Panc1 (cell line): ENCODE measurements at regions not wholly inside any gene's neighbourhood (a gene's known extent, or its start where the extent isn't known, plus 50 kb on each side); places are given as distances from the start of the nearest gene placed in this dataset.
"Not testable (repeated sequence)": the region's sequence is repeated elsewhere in the genome, so short reads cannot be mapped to it uniquely, and the experiment has no call there.

ENCODE experiments used
- POLR2AphosphoS5 ChIP-seq: IDR thresholded peaks from 2 replicates; pipeline ENCODE4 v1.6.1; 2012; ENCODE audit warnings: mild to moderate bottlenecking, low read depth, low read length, moderate library complexity
- TF ChIP-seq, protein P1 (sequence below): fragments of 450-650 bp; IDR thresholded peaks from 2 replicates; pipeline ENCODE4 v1.5.1; 2017; ENCODE audit warnings: mild to moderate bottlenecking

DNA sequence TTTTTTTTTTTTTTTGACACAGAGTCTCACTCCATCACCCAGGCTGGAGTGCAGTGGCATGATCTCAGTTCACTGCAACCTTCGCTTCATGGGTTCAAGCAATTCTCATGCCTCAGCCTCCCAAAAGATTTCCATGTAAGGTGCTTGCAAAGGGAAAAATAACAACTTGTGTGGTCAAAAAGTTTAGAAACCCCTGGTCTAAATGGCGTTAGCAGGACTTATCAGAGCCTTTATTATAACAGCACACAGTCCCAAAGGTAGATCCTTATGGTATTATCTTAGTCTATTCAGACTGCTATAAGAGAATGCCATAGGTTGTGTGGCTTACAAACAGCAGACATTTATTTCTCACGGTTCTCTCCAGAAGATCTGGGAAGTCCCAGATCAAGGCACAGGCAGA is 135.0 kb downstream of the NPIPA8 start:
- not testable (repeated sequence) for TF ChIP-seq POLR2AphosphoS5
- TF ChIP-seq, protein P1, sequence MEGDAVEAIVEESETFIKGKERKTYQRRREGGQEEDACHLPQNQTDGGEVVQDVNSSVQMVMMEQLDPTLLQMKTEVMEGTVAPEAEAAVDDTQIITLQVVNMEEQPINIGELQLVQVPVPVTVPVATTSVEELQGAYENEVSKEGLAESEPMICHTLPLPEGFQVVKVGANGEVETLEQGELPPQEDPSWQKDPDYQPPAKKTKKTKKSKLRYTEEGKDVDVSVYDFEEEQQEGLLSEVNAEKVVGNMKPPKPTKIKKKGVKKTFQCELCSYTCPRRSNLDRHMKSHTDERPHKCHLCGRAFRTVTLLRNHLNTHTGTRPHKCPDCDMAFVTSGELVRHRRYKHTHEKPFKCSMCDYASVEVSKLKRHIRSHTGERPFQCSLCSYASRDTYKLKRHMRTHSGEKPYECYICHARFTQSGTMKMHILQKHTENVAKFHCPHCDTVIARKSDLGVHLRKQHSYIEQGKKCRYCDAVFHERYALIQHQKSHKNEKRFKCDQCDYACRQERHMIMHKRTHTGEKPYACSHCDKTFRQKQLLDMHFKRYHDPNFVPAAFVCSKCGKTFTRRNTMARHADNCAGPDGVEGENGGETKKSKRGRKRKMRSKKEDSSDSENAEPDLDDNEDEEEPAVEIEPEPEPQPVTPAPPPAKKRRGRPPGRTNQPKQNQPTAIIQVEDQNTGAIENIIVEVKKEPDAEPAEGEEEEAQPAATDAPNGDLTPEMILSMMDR = not testable (repeated sequence)
